ENCODE measurements at regions not wholly inside any gene's neighbourhood (a gene's known extent, or its start where the extent isn't known, plus 50 kb on each side); places are given as distances from the start of the nearest gene placed in this dataset.

DNA sequence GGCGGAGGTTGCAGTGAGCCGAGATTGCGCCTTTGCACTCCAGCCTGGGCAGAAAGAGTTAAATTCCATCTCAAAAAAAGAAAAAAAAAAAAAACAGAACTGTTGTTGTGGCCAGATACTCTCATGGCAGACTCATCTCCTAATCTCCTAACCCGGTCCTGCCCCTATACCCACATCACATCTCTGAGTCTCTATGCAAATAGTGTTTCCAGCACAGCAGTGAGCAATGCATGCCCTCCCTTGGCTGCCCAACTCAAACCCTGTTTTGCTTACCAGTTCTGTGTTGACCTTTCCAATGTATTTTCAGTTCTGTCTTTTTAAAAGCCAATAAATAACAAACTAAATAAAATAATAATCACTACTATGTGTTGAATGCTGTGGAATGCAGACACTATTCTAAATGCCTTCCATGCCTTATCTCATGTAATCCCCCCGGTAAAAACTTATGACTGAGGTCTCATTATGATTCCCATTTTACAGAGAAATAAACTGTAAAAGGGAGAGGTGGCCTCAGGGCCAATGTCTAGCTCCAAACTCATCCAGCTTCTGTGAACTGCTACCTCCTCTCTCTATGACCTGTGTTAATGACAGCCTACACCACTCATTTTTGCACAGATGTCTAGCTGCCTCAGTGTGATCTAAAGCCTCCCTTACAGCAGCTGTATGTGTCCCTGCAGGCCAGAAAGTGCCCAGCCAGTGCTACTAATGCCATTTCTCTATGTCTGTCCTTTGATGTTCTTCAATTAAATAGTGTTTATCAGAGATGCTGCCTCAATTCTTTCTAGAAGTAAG, 289.8 kb downstream of the HS3ST3B1 start:
- in situ Hi-C loops (cut with MboI; ENCODE audit: low sequenced_read_pairs in 4 of 4) (no loop called here), intact Hi-C loops (cut with DNase I; ENCODE audit: low total_unique reads) (no loop called here)
- Histone ChIP-seq H3K27me3 (no peaks in the 10 kb centered on the region), H3K36me3 (no peaks in the 10 kb centered on the region), H3K27ac (no peak overlapping the region), H3K4me3 (no peak overlapping the region), H3K4me1 (no peaks in the 10 kb centered on the region), H3K9me3 (no peaks in the 10 kb centered on the region)
- TF ChIP-seq POLR2A (IDR thresholded peaks at IDR 0.05) (no peak), CTCF (IDR thresholded peaks at IDR 0.05 in 4 of 5, conservative IDR thresholded peaks at IDR 0.05 in 1 of 5) (no peak)
- ATAC-seq (no peak), DNase-seq (no peak)

DNA sequence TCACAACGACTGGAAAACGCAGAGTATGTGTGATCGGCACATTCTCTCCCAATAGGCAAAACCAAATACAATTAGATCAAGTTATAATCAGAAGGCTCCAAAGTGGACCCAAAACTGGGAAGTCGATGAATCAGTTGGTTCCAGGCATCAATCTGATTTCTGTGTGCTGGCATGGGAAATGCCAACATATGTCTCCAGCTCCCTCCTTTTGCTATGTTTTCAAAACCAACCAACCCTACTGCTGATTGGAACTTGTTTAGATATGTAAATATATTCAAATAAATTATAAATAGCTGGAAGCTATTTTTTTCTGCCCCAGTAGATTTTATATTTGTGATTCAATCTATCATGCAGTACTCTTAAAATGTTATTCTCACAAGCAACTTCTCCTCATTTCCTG, 284.2 kb downstream of the HS3ST3B1 start:
- in situ Hi-C loops (cut with MboI; ENCODE audit: low sequenced_read_pairs in 4 of 4) (no loop called here), intact Hi-C loops (cut with DNase I; ENCODE audit: low total_unique reads) (no loop called here)
- DNase-seq, result no peak
- Histone ChIP-seq H3K4me1 (no peaks in the 10 kb centered on the region), H3K36me3 (no peaks in the 10 kb centered on the region), H3K4me3 (no peak overlapping the region), H3K27me3 (no peaks in the 10 kb centered on the region), H3K9me3 (no peaks in the 10 kb centered on the region), H3K27ac (no peak overlapping the region)
- TF ChIP-seq POLR2A (IDR thresholded peaks at IDR 0.05), result no peak
- no peak for ATAC-seq

DNA sequence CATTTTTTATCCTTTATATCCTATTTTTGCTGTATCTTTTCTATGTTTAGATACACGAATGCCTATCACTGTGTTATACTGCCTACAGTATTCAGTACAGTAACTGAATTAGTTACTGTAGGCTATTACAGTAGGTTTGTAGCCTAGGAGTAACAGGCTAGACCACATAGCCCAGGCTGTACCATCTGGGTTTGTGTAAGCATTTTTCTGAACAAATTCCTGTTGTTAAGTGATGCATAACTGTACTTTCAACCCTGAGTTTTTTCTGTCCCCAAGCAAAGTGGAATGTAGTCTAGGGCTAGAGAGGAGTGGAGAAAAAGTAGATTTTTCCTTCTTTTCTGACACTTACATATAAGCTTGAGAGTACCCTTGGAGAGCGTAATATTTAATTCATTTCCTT, 282.1 kb downstream of the HS3ST3B1 start:
- TF ChIP-seq CTCF (IDR thresholded peaks at IDR 0.05 in 4 of 5, conservative IDR thresholded peaks at IDR 0.05 in 1 of 5) (no peak), POLR2A (IDR thresholded peaks at IDR 0.05) (no peak)
- DNase-seq, result no peak
- Histone ChIP-seq H3K36me3 (no peaks in the 10 kb centered on the region), H3K4me1 (no peaks in the 10 kb centered on the region), H3K27ac (no peak overlapping the region), H3K9me3 (no peaks in the 10 kb centered on the region), H3K27me3 (no peaks in the 10 kb centered on the region), H3K4me3 (no peak overlapping the region)
- ATAC-seq, result no peak
- in situ Hi-C loops (cut with MboI; ENCODE audit: low sequenced_read_pairs in 4 of 4) (no loop called here), intact Hi-C loops (cut with DNase I; ENCODE audit: low total_unique reads) (no loop called here)

DNA sequence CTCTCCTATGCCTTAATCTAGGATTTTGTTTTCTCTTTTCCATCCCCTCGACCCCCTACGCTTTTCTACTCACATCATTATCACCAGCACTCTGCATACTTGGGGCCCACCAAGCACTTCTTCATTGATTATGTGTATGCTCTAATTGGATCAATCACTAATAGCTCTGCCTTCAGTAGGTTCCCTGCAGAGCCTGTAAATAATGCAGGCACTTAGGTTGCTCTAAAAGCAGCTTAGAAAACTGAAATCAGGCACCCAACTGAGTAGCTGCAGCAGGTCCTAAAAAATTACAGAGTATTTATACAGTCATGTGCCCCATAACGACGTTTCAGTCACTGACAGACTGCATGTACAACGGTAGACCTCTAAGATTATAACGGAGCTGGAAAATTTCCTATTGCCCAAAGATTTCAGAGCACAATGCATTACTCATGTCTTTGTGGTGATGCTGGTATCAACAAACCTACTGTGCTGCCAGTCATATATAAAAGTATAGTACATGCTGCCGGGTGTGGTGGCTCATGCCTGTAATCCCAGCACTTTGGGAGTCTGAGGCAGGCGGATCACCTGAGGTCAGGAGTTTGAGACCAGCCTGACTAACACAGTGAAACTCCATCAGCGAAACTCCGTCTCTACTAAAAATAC, 280.4 kb downstream of the HS3ST3B1 start:
- DNase-seq, result no peak
- H3K4me3 ChIP-seq, result no peak overlapping the region
- H3K27ac ChIP-seq, result no peak overlapping the region
- TF ChIP-seq POLR2A (IDR thresholded peaks at IDR 0.05) (no peak), CTCF (IDR thresholded peaks at IDR 0.05 in 4 of 5, conservative IDR thresholded peaks at IDR 0.05 in 1 of 5) (no peak)
- intact Hi-C loops (cut with DNase I; ENCODE audit: low total_unique reads) (no loop called here), in situ Hi-C loops (cut with MboI; ENCODE audit: low sequenced_read_pairs in 4 of 4) (no loop called here)
- ATAC-seq, result no peak
- H3K27me3 ChIP-seq, result no peaks in the 10 kb centered on the region
- H3K4me1 ChIP-seq, result no peaks in the 10 kb centered on the region
- H3K9me3 ChIP-seq, result no peaks in the 10 kb centered on the region
- no peaks in the 10 kb centered on the region for H3K36me3 ChIP-seq

DNA sequence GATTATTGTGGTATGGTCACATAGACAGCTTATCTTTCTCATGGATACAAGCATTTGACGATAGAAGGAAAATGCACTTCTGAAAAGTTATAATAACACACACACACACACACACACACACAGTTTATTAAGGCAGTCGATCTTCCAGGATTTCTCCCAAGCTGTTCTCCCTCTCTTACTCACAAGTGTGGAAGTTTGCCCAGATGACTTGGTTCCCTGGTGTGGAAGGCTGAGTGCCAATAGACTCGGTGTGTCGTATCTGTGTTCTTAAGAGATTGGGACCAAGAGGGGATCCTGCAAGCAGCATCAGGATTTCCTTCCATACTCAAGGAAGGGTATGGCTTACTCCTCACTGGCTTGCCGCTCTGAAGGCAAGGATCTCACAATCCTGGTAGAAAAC, 279.6 kb downstream of the HS3ST3B1 start:
- intact Hi-C loops (cut with DNase I; ENCODE audit: low total_unique reads), result no loop called here
- in situ Hi-C loops (cut with MboI; ENCODE audit: low sequenced_read_pairs in 4 of 4), result no loop called here
- TF ChIP-seq CTCF (IDR thresholded peaks at IDR 0.05 in 4 of 5, conservative IDR thresholded peaks at IDR 0.05 in 1 of 5), result no peak
- TF ChIP-seq POLR2A (IDR thresholded peaks at IDR 0.05), result no peak
- no peaks in the 10 kb centered on the region for H3K27me3 ChIP-seq
- ATAC-seq, result no peak
- H3K9me3 ChIP-seq, result no peaks in the 10 kb centered on the region
- H3K4me1 ChIP-seq, result no peaks in the 10 kb centered on the region
- no peak for DNase-seq
- no peak overlapping the region for H3K27ac ChIP-seq
- H3K4me3 ChIP-seq, result no peak overlapping the region
- H3K36me3 ChIP-seq, result no peaks in the 10 kb centered on the region

All from gastrocnemius medialis (tissue), 4 donors.